Activated CD4-positive, alpha-beta T cell treated with anti-CD3 and anti-CD28 coated beads, Interleukin-2, Interleukin-4, amounts not matched to agents 100 ng/mL and 50 ng/mL, durations not matched to agents 16 hours and 8 hours (primary cell): ENCODE measurements at regions not wholly inside any gene's neighbourhood (a gene's known extent, or its start where the extent isn't known, plus 50 kb on each side); places are given as distances from the start of the nearest gene placed in this dataset.

ENCODE experiments used
- DNase-seq: peaks from one replicate; pipeline ENCODE4 v3.0.0-alpha.2; 2020; ENCODE audit warnings: low spot score

- DNase-seq, result no peak
These were observed 708.2 kb downstream of the UQCRFS1 start for GRCh38 chr19:28504727-28505126.

GRCh38 chr19:28504139-28504538 is 708.8 kb downstream of the UQCRFS1 start:
- no peak for DNase-seq

GRCh38 chr19:28502879-28503734 is 709.8 kb downstream of the UQCRFS1 start:
- no peak for DNase-seq

- no peak for DNase-seq
These were observed 711.0 kb downstream of the UQCRFS1 start for GRCh38 chr19:28501976-28502375.

- no peak for DNase-seq
These were observed 711.8 kb downstream of the UQCRFS1 start for GRCh38 chr19:28500982-28501630.

GRCh38 chr19:28500296-28500695 is 712.7 kb downstream of the UQCRFS1 start:
- no peak for DNase-seq

- no peak for DNase-seq
These were observed 714.5 kb downstream of the UQCRFS1 start for GRCh38 chr19:28498404-28498976.

- no peak for DNase-seq
These were observed 715.1 kb downstream of the UQCRFS1 start for GRCh38 chr19:28497887-28498286.

GRCh38 chr19:28497137-28497536 is 715.8 kb downstream of the UQCRFS1 start:
- DNase-seq, result no peak

- no peak for DNase-seq
These were observed 717.9 kb downstream of the UQCRFS1 start for GRCh38 chr19:28495046-28495445.

GRCh38 chr19:28494461-28494860 is 718.5 kb downstream of the UQCRFS1 start:
- DNase-seq, result no peak

- DNase-seq, result no peak
These were observed 719.1 kb downstream of the UQCRFS1 start for GRCh38 chr19:28493884-28494283.

- DNase-seq, result no peak
These were observed 720.3 kb downstream of the UQCRFS1 start for GRCh38 chr19:28492621-28493020.

GRCh38 chr19:28492201-28492600 is 720.8 kb downstream of the UQCRFS1 start:
- no peak for DNase-seq

- no peak for DNase-seq
These were observed 723.2 kb downstream of the UQCRFS1 start for GRCh38 chr19:28489776-28490175.

- no peak for DNase-seq
These were observed 723.8 kb downstream of the UQCRFS1 start for GRCh38 chr19:28489126-28489660.

- no peak for DNase-seq
These were observed 725.0 kb downstream of the UQCRFS1 start for GRCh38 chr19:28487999-28488398.

- DNase-seq, result no peak
These were observed 726.0 kb downstream of the UQCRFS1 start for GRCh38 chr19:28486926-28487325.

GRCh38 chr19:28486473-28486872 is 726.5 kb downstream of the UQCRFS1 start:
- no peak for DNase-seq

- no peak for DNase-seq
These were observed 727.7 kb downstream of the UQCRFS1 start for GRCh38 chr19:28485292-28485691.

GRCh38 chr19:28483197-28483596 is 729.8 kb downstream of the UQCRFS1 start:
- DNase-seq, result no peak

GRCh38 chr19:28482221-28482620 is 730.7 kb downstream of the UQCRFS1 start:
- no peak for DNase-seq

- no peak for DNase-seq
These were observed 731.3 kb downstream of the UQCRFS1 start for GRCh38 chr19:28481674-28482073.
